PC-3 (cell line): ENCODE measurements at regions not wholly inside any gene's neighbourhood (a gene's known extent, or its start where the extent isn't known, plus 50 kb on each side); places are given as distances from the start of the nearest gene placed in this dataset.
A peak's percentile ranks its signal among the peaks of the same experiment; 100 is the strongest.

ENCODE experiments used
- ATAC-seq: fragments of 200-7000 bp; cut with Tn5 transposase; 2 replicates; pipeline ENCODE4 v1.9.1; 2020; ENCODE audit warnings: mild to moderate bottlenecking, moderate library complexity
- BruUV-seq: library from RNA; stranded (reverse); fragments of 400-500 nt; replicated peaks from 2 replicates; lab custom pipeline; 2021; lab: Mats Ljungman, UMichigan
- CTCF ChIA-PET: fragments of 300-600 bp; sonication (Branson Sonifier 250); formaldehyde crosslinking; loops from one replicate; lab custom pipeline; 2022; ENCODE audit warnings: antibody characterized with exemption; lab: Charles Lee
- POLR2A ChIA-PET: fragments of 300-600 bp; sonication (Branson Sonifier 250); formaldehyde crosslinking; loops from one replicate; lab custom pipeline; 2022; ENCODE audit warnings: antibody characterized with exemption; ENCODE audit not compliant: unreplicated experiment; lab: Charles Lee
- DNase-seq: peaks from one replicate; pipeline ENCODE4 v3.0.0-alpha.2; 2015
- H2AFZ ChIP-seq: fragments of 300-600 bp; sonication (generic); 2 replicates; pipeline ENCODE4 v1.6.0; 2016; ENCODE audit warnings: antibody characterized with exemption, low read length
- H3F3A ChIP-seq: fragments of 300-600 bp; sonication (generic); one replicate; pipeline ENCODE4 v1.6.0; 2017; ENCODE audit warnings: antibody characterized with exemption, low read length, control low read depth, mild to moderate bottlenecking; ENCODE audit not compliant: unreplicated experiment
- H3K27ac ChIP-seq: fragments of 300-600 bp; sonication (generic); 2 replicates; pipeline ENCODE4 v1.5.1; 2016; ENCODE audit warnings: mild to moderate bottlenecking, low read length
- H3K27me3 ChIP-seq: fragments of 300-600 bp; sonication (generic); 2 replicates; pipeline ENCODE4 v1.6.1; 2016; ENCODE audit warnings: low read length, mixed read lengths
- H3K36me3 ChIP-seq: fragments of 300-600 bp; sonication (generic); 2 replicates; pipeline ENCODE4 v1.6.1; 2016; ENCODE audit warnings: low read depth, mixed run types, low read length, mixed read lengths
- H3K4me1 ChIP-seq: fragments of 300-600 bp; sonication (generic); 2 replicates; pipeline ENCODE4 v1.5.1; 2016; ENCODE audit warnings: low read length; ENCODE audit not compliant: insufficient read depth
- H3K4me2 ChIP-seq: fragments of 300-600 bp; sonication (generic); 2 replicates; pipeline ENCODE4 v1.6.0; 2016; ENCODE audit warnings: low read length
- H3K4me3 ChIP-seq: fragments of 300-600 bp; sonication (generic); 2 replicates; pipeline ENCODE4 v1.5.1; 2016; ENCODE audit warnings: mild to moderate bottlenecking, low read length, mixed read lengths
- H3K79me2 ChIP-seq: fragments of 300-600 bp; sonication (generic); 2 replicates; pipeline ENCODE4 v1.6.1; 2017; ENCODE audit warnings: low read length, mixed read lengths
- H3K9ac ChIP-seq: fragments of 300-600 bp; sonication (generic); 2 replicates; pipeline ENCODE4 v1.6.0; 2016; ENCODE audit warnings: mild to moderate bottlenecking, low read length
- H3K9me2 ChIP-seq: fragments of 300-600 bp; sonication (generic); replicated peaks from 2 replicates; pipeline ENCODE4 v1.6.1; 2016; ENCODE audit warnings: mixed run types, low read length, mixed read lengths
- H3K9me3 ChIP-seq: fragments of 300-600 bp; sonication (generic); 2 replicates; pipeline ENCODE4 v1.6.1; 2016; ENCODE audit warnings: low read length, mixed read lengths
- H4K20me1 ChIP-seq: fragments of 300-600 bp; sonication (generic); 2 replicates; pipeline ENCODE4 v1.6.1; 2016; ENCODE audit warnings: low read length, mixed read lengths
- EZH2 ChIP-seq: fragments of 300-600 bp; sonication (generic); IDR thresholded peaks from one replicate; pipeline ENCODE4 v1.6.1; 2017; ENCODE audit warnings: antibody characterized with exemption, mild to moderate bottlenecking, low read length; ENCODE audit not compliant: unreplicated experiment
- EZH2phosphoT487 ChIP-seq: fragments of 300-600 bp; sonication (generic); IDR thresholded peaks from 2 replicates; pipeline ENCODE4 v1.6.1; 2018; ENCODE audit warnings: mild to moderate bottlenecking, antibody characterized with exemption, low read length, borderline replicate concordance
- intact Hi-C: fragments of 100-400 bp; cut with micrococcal nuclease; formaldehyde crosslinking; loops from 2 replicates; pipeline ENCODE4 v1.9.0; 2023
- TF ChIP-seq, protein P1 (sequence below): fragments of 300-600 bp; sonication (generic); conservative IDR thresholded peaks from 2 replicates; pipeline ENCODE4 v1.5.1; 2017; ENCODE audit warnings: antibody characterized with exemption, low read depth, mild to moderate bottlenecking, low read length

DNA sequence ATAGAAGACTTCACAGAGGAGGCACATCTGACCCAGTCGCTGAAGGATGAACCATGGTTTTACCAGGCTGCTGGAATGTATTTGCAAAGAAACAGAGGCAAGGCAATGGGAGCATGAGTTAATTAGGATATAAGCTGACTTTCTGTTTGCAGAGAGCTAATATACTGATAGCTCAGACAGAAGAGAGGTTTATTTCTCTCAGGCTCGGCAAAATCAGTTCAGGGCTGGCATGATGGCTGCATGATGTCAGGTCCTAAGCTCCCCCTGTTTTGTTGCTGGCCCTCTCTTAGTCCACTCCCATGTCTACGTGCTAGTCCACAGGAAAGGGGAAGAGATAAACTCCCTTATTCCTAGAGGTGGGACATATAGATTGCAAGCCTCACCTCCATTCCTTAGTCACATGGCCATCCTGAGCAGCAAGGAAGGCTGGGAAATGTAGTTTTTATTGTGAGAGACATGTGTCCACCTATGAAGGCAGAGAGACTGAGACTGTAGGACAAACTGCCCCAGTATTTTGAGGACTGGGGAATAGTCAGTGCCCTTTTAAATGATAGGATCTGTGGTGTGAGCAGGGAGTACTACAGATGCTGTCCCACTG is 224.5 kb downstream of the VRK1 start:
- no peaks in the 10 kb centered on the region for H4K20me1 ChIP-seq
- ChIA-PET POLR2A (no interaction called here), CTCF (no interaction called here)
- no peaks in the 10 kb centered on the region for H3F3A ChIP-seq
- no TSS peak for BruUV-seq
- H3K27me3 ChIP-seq, result no peaks in the 10 kb centered on the region
- ATAC-seq (peak; percentile 73), DNase-seq (peak; percentile 50)
- H3K9ac ChIP-seq, result no peak overlapping the region
- no peak overlapping the region for H3K4me3 ChIP-seq
- no peak overlapping the region for H3K4me2 ChIP-seq
- TF ChIP-seq, protein P1, sequence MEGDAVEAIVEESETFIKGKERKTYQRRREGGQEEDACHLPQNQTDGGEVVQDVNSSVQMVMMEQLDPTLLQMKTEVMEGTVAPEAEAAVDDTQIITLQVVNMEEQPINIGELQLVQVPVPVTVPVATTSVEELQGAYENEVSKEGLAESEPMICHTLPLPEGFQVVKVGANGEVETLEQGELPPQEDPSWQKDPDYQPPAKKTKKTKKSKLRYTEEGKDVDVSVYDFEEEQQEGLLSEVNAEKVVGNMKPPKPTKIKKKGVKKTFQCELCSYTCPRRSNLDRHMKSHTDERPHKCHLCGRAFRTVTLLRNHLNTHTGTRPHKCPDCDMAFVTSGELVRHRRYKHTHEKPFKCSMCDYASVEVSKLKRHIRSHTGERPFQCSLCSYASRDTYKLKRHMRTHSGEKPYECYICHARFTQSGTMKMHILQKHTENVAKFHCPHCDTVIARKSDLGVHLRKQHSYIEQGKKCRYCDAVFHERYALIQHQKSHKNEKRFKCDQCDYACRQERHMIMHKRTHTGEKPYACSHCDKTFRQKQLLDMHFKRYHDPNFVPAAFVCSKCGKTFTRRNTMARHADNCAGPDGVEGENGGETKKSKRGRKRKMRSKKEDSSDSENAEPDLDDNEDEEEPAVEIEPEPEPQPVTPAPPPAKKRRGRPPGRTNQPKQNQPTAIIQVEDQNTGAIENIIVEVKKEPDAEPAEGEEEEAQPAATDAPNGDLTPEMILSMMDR, result no peak
- no peak for TF ChIP-seq EZH2phosphoT487
- TF ChIP-seq EZH2, result no peak
- H2AFZ ChIP-seq, result peak overlapping the region; percentile 32; the same call in 1 of the 2 replicates
- H3K36me3 ChIP-seq, result no peaks in the 10 kb centered on the region
- no peaks in the 10 kb centered on the region for H3K9me2 ChIP-seq
- no peak overlapping the region for H3K27ac ChIP-seq
- intact Hi-C loops, result no loop called here
- H3K9me3 ChIP-seq, result no peaks in the 10 kb centered on the region
- no peaks in the 10 kb centered on the region for H3K79me2 ChIP-seq
- no peaks in the 10 kb centered on the region for H3K4me1 ChIP-seq

DNA sequence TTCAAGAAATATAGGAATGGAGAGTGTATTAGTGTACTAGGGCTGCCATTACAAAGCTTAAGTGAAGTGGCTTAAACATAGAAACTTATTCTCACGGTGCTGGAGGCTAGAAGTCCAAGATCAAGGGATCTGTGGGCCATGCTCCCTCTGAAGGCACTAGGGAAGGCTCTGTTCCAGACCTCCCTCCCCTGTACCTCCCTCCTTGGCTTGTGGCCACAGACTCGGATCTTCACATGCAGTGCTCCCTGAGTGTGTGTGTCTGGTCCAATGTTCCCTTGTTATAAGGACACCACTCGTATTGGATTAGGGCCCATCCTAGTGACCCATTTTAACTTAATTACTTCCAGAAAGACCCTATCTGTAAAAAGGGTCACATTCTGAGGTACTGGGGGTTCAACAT is 225.6 kb downstream of the VRK1 start:
- no peak for TF ChIP-seq EZH2
- TF ChIP-seq, protein P1, result no peak
- TF ChIP-seq EZH2phosphoT487, result no peak
- H4K20me1 ChIP-seq, result no peaks in the 10 kb centered on the region

DNA sequence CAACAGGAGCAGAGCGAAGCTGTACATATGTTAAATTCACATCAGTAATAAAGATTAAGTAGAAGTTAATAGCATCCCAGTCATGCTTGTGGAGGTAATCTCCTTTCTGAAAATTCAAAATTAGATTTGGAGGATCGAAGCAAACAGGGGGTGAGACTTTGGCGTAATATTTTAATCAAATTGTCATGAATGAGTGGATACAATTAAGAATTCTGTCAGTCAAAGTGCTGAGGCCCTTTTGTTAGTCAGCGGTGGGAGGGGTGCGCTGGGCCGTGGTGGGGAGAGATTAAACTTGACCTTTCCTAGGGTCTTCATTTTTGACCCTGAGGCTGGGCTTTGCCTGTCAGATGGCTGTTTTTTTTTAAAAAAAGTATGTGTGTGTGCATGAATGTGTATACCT is 226.7 kb downstream of the VRK1 start:
- POLR2A ChIA-PET, result no interaction called here
- no peak for TF ChIP-seq EZH2phosphoT487
- TF ChIP-seq EZH2, result no peak
- TF ChIP-seq, protein P1, result no peak
- no peak overlapping the region for H3K27ac ChIP-seq
- no peaks in the 10 kb centered on the region for H3K79me2 ChIP-seq
- H3K27me3 ChIP-seq, result no peaks in the 10 kb centered on the region
- no peaks in the 10 kb centered on the region for H3K36me3 ChIP-seq
- BruUV-seq, result no TSS peak
- CTCF ChIA-PET, result no interaction called here
- intact Hi-C loops, result no loop called here
- H4K20me1 ChIP-seq, result no peaks in the 10 kb centered on the region
- no peak overlapping the region for H3K4me3 ChIP-seq
- no peaks in the 10 kb centered on the region for H3K9me2 ChIP-seq
- H3F3A ChIP-seq, result no peaks in the 10 kb centered on the region
- H3K9me3 ChIP-seq, result no peaks in the 10 kb centered on the region
- H3K4me2 ChIP-seq, result no peak overlapping the region
- no peaks in the 10 kb centered on the region for H3K4me1 ChIP-seq
- DNase-seq (no peak), ATAC-seq (no peak)
- no peak overlapping the region for H3K9ac ChIP-seq
- H2AFZ ChIP-seq, result no peak overlapping the region

More for the DNA sequence above, 225.6 kb downstream of the VRK1 start:
- no peak for ATAC-seq
- Histone ChIP-seq H3F3A (no peaks in the 10 kb centered on the region), H3K27me3 (no peaks in the 10 kb centered on the region), H3K27ac (no peak overlapping the region), H3K36me3 (no peaks in the 10 kb centered on the region), H3K4me3 (no peak overlapping the region), H3K4me1 (no peaks in the 10 kb centered on the region), H2AFZ (no peak overlapping the region), H3K4me2 (no peak overlapping the region), H3K9me3 (no peaks in the 10 kb centered on the region), H3K79me2 (no peaks in the 10 kb centered on the region), H3K9ac (no peak overlapping the region), H3K9me2 (no peaks in the 10 kb centered on the region)
- CTCF ChIA-PET, result no interaction called here
- DNase-seq, result no peak
- no TSS peak for BruUV-seq
- intact Hi-C loops, result no loop called here
- POLR2A ChIA-PET, result no interaction called here
